H9 (cell line): ENCODE measurements at regions not wholly inside any gene's neighbourhood (a gene's known extent, or its start where the extent isn't known, plus 50 kb on each side); places are given as distances from the start of the nearest gene placed in this dataset.

ENCODE experiments used
- DNase-seq: peaks from one replicate; pipeline ENCODE4 v3.0.0-alpha.2; 2017
- H2AFZ ChIP-seq: one replicate; pipeline ENCODE4 v1.6.1; 2013; ENCODE audit warnings: mild to moderate bottlenecking, low read length, control low read depth, moderate library complexity
- H2AK5ac ChIP-seq: 2 replicates; pipeline ENCODE4 v1.6.1; 2013; ENCODE audit warnings: low read length, control low read depth, mixed read lengths; ENCODE audit not compliant: insufficient read length
- H2BK120ac ChIP-seq: one replicate; pipeline ENCODE4 v1.6.1; 2013; ENCODE audit warnings: low read depth, mild to moderate bottlenecking, low read length, control low read depth, inconsistent platforms; ENCODE audit not compliant: poor library complexity, severe bottlenecking
- H2BK12ac ChIP-seq: 2 replicates; pipeline ENCODE4 v1.6.1; 2013; ENCODE audit warnings: low read length, control low read depth, mixed read lengths, low read depth; ENCODE audit not compliant: insufficient read length
- H2BK15ac ChIP-seq: 2 replicates; pipeline ENCODE4 v1.6.1; 2013; ENCODE audit warnings: low read depth, low read length, control low read depth
- H2BK20ac ChIP-seq: one replicate; pipeline ENCODE4 v1.6.1; 2013; ENCODE audit warnings: low read depth, mild to moderate bottlenecking, low read length, control low read depth, inconsistent platforms; ENCODE audit not compliant: poor library complexity, severe bottlenecking
- H2BK5ac ChIP-seq: 2 replicates; pipeline ENCODE4 v1.6.1; 2013; ENCODE audit warnings: low read length, control low read depth, mixed read lengths; ENCODE audit not compliant: insufficient read length
- H3K14ac ChIP-seq: 2 replicates; pipeline ENCODE4 v1.6.1; 2013; ENCODE audit warnings: low read length, control low read depth; ENCODE audit not compliant: insufficient read depth
- H3K18ac ChIP-seq: 2 replicates; pipeline ENCODE4 v1.6.1; 2013; ENCODE audit warnings: low read depth, mild to moderate bottlenecking, mixed read lengths, low read length, control low read depth; ENCODE audit not compliant: insufficient read length
- H3K23ac ChIP-seq: 2 replicates; pipeline ENCODE4 v1.6.1; 2013; ENCODE audit warnings: low read length, control low read depth, mixed read lengths, low read depth; ENCODE audit not compliant: insufficient read length
- H3K23me2 ChIP-seq: 2 replicates; pipeline ENCODE4 v1.6.1; 2013; ENCODE audit warnings: low read depth, mild to moderate bottlenecking, mixed read lengths, low read length, control low read depth; ENCODE audit not compliant: insufficient read length, poor library complexity, severe bottlenecking
- H3K27ac ChIP-seq: 2 replicates; pipeline ENCODE4 v1.5.1; 2013; ENCODE audit warnings: low read length, control low read depth, mixed read lengths, low read depth; ENCODE audit not compliant: insufficient read length
- H3K27me3 ChIP-seq: 2 replicates; pipeline ENCODE4 v1.6.1; 2013; ENCODE audit warnings: low read length, control low read depth, inconsistent platforms; ENCODE audit not compliant: insufficient read depth
- H3K4ac ChIP-seq: 2 replicates; pipeline ENCODE4 v1.6.1; 2013; ENCODE audit warnings: low read depth, mild to moderate bottlenecking, control low read depth, inconsistent platforms, low read length, moderate library complexity
- H3K4me1 ChIP-seq: 2 replicates; pipeline ENCODE4 v1.6.1; 2013; ENCODE audit warnings: low read length, control low read depth, inconsistent platforms; ENCODE audit not compliant: insufficient read depth
- H3K4me2 ChIP-seq: 2 replicates; pipeline ENCODE4 v1.6.1; 2013; ENCODE audit warnings: low read length, control low read depth, mixed read lengths; ENCODE audit not compliant: insufficient read length, insufficient read depth
- H3K56ac ChIP-seq: 2 replicates; pipeline ENCODE4 v1.6.1; 2013; ENCODE audit warnings: low read depth, mild to moderate bottlenecking, mixed read lengths, low read length, control low read depth; ENCODE audit not compliant: insufficient read length
- H3K79me1 ChIP-seq: 2 replicates; pipeline ENCODE4 v1.6.1; 2013; ENCODE audit warnings: low read depth, mild to moderate bottlenecking, moderate library complexity, low read length, control low read depth, inconsistent platforms; ENCODE audit not compliant: insufficient read depth, poor library complexity, severe bottlenecking
- H3K79me2 ChIP-seq: 2 replicates; pipeline ENCODE4 v1.6.1; 2013; ENCODE audit warnings: low read length, control low read depth, inconsistent platforms; ENCODE audit not compliant: insufficient read depth
- H3K9ac ChIP-seq: 2 replicates; pipeline ENCODE4 v1.6.1; 2013; ENCODE audit warnings: low read length, control low read depth, mixed read lengths; ENCODE audit not compliant: insufficient read length; ENCODE audit errors: extremely low read depth
- H3K9me3 ChIP-seq: one replicate; pipeline ENCODE4 v1.6.1; 2013; ENCODE audit warnings: low read depth, low read length, inconsistent platforms; ENCODE audit not compliant: control insufficient read depth
- H3T11ph ChIP-seq: one replicate; pipeline ENCODE4 v1.6.1; 2013; ENCODE audit warnings: mild to moderate bottlenecking, low read length, control low read depth, inconsistent platforms
- H4K20me1 ChIP-seq: one replicate; pipeline ENCODE4 v1.6.1; 2013; ENCODE audit not compliant: control insufficient read depth, insufficient read length, insufficient read depth
- H4K5ac ChIP-seq: 2 replicates; pipeline ENCODE4 v1.6.1; 2013; ENCODE audit warnings: low read depth, mild to moderate bottlenecking, mixed read lengths, low read length, control low read depth; ENCODE audit not compliant: insufficient read length
- H4K8ac ChIP-seq: replicated peaks from 2 replicates; pipeline ENCODE4 v1.6.1; 2013; ENCODE audit warnings: low read length, control low read depth, mixed read lengths, low read depth; ENCODE audit not compliant: insufficient read length
- H4K91ac ChIP-seq: 2 replicates; pipeline ENCODE4 v1.6.1; 2013; ENCODE audit warnings: low read depth, mild to moderate bottlenecking, moderate library complexity, mixed read lengths, low read length, control low read depth; ENCODE audit not compliant: insufficient read length
- H3K27ac Mint-ChIP-seq, 3 experiments: 2 replicates in 2 of 3; 3 replicates in 1 of 3; pipeline ENCODE4 v1.8.0; 2020 to 2021; ENCODE audit warnings: mixed read lengths in 3 of 3, mild to moderate bottlenecking in 1 of 3, moderate library complexity in 1 of 3
- H3K27me3 Mint-ChIP-seq: 2 replicates; pipeline ENCODE4 v1.8.0; 2021; ENCODE audit warnings: low read depth, mild to moderate bottlenecking, moderate library complexity, mixed read lengths
- H3K36me3 Mint-ChIP-seq, 3 experiments: 2 replicates in 2 of 3; 3 replicates in 1 of 3; pipeline ENCODE4 v1.8.0; 2020 to 2021; ENCODE audit warnings: low read depth in 3 of 3, mixed read lengths in 3 of 3; ENCODE audit not compliant: insufficient read depth in 1 of 3
- H3K4me1 Mint-ChIP-seq, 2 experiments: 2 replicates each; pipeline ENCODE4 v1.8.0; 2020; ENCODE audit warnings: mixed read lengths in 2 of 2
- H3K4me3 Mint-ChIP-seq, 2 experiments: 2 replicates in 1 of 2; 3 replicates in 1 of 2; pipeline ENCODE4 v1.8.0; 2020 to 2021; ENCODE audit warnings: mild to moderate bottlenecking in 2 of 2, mixed read lengths in 2 of 2, moderate library complexity in 1 of 2
- H3K9me3 Mint-ChIP-seq, 2 experiments: 2 replicates in 1 of 2; 3 replicates in 1 of 2; pipeline ENCODE4 v1.8.0; 2020; ENCODE audit warnings: mild to moderate bottlenecking in 2 of 2, mixed read lengths in 2 of 2, moderate library complexity in 1 of 2
- CTCF ChIP-seq: fragments of 200-600 bp; sonication (generic); conservative IDR thresholded peaks from 3 replicates; pipeline ENCODE4 v1.8.0; 2021; ENCODE audit warnings: antibody characterized with exemption, mild to moderate bottlenecking
- WGBS: extraction: QIAGEN DNeasy Blood & Tissue Kit; methylation state at CpG from one replicate; pipeline ENCODE4 v1.1.7; 2013; ENCODE audit warnings: missing lambda C conversion rate, low lambda C conversion rate, mixed read lengths; ENCODE audit not compliant: insufficient read length; ENCODE audit errors: extremely low coverage; 5-methylcytosine and 5-hydroxymethylcytosine counted together

GRCh38 chr11:32210556-32210955 lies 119.7 kb downstream of the RCN1 start:
- peak overlapping the region in 1 of 3 experiments; percentile 60; a peak in 1 of 7 replicates for H3K27ac Mint-ChIP-seq
- peaks cover 5 to 15% of the 10 kb centered on the region in 2 experiments; a peak in 3 of 4 replicates for H3K4me1 Mint-ChIP-seq
- H3K14ac ChIP-seq: no peak overlapping the region
- H4K8ac ChIP-seq: no peak overlapping the region
- no peaks in the 10 kb centered on the region for H3K79me1 ChIP-seq
- H3K27me3 ChIP-seq: no peaks in the 10 kb centered on the region
- no peak overlapping the region for H2AK5ac ChIP-seq
- no peak overlapping the region for H3K27ac ChIP-seq
- H2BK12ac ChIP-seq: no peak overlapping the region
- no peak overlapping the region for H3K4ac ChIP-seq
- peaks cover 3% of the 10 kb centered on the region; the same call in 1 of the 2 replicates for H3K27me3 Mint-ChIP-seq
- H2BK20ac ChIP-seq: no peak overlapping the region
- no peak overlapping the region for H3K4me3 Mint-ChIP-seq
- no peak overlapping the region for H3K18ac ChIP-seq
- no peaks in the 10 kb centered on the region; a peak in 1 of 5 replicates for H3K9me3 Mint-ChIP-seq
- no peaks in the 10 kb centered on the region for H3K36me3 Mint-ChIP-seq
- H4K20me1 ChIP-seq: no peaks in the 10 kb centered on the region
- no peak overlapping the region for H4K5ac ChIP-seq
- no peak overlapping the region for H3K23ac ChIP-seq
- WGBS: no CpG with 5 or more reads among the region's 6 CpGs
- no peak overlapping the region for H2BK15ac ChIP-seq
- H2BK120ac ChIP-seq: no peak overlapping the region
- no peak overlapping the region for H3K9ac ChIP-seq
- H3K4me1 ChIP-seq: no peaks in the 10 kb centered on the region
- no peak overlapping the region for H3K4me2 ChIP-seq
- no peaks in the 10 kb centered on the region for H3K23me2 ChIP-seq
- no peak overlapping the region for H3K56ac ChIP-seq
- no peak for TF ChIP-seq CTCF
- no peak overlapping the region for H3T11ph ChIP-seq
- H2AFZ ChIP-seq: no peak overlapping the region
- H2BK5ac ChIP-seq: no peak overlapping the region
- H3K9me3 ChIP-seq: no peaks in the 10 kb centered on the region
- H3K79me2 ChIP-seq: no peaks in the 10 kb centered on the region
- no peak overlapping the region for H4K91ac ChIP-seq
- DNase-seq: no peak
